NCI-H1048 (cell line): ENCODE measurements at regions not wholly inside any gene's neighbourhood (a gene's known extent, or its start where the extent isn't known, plus 50 kb on each side); places are given as distances from the start of the nearest gene placed in this dataset.
"Not testable (repeated sequence)": the region's sequence is repeated elsewhere in the genome, so short reads cannot be mapped to it uniquely, and the experiment has no call there.

Experiments
- DNase-seq: peaks from one replicate; lab custom pipeline; 2025; lab: John Stamatoyannopoulos, UW

GRCh38 chr2:2797797-2798196, 466.7 kb upstream of the MYT1L start:
- no peak for DNase-seq

- DNase-seq = no peak
Measured at GRCh38 chr2:2796207-2796606, 465.1 kb upstream of the MYT1L start.

GRCh38 chr2:2795438-2796091, 464.5 kb upstream of the MYT1L start:
- DNase-seq = no peak

DNA sequence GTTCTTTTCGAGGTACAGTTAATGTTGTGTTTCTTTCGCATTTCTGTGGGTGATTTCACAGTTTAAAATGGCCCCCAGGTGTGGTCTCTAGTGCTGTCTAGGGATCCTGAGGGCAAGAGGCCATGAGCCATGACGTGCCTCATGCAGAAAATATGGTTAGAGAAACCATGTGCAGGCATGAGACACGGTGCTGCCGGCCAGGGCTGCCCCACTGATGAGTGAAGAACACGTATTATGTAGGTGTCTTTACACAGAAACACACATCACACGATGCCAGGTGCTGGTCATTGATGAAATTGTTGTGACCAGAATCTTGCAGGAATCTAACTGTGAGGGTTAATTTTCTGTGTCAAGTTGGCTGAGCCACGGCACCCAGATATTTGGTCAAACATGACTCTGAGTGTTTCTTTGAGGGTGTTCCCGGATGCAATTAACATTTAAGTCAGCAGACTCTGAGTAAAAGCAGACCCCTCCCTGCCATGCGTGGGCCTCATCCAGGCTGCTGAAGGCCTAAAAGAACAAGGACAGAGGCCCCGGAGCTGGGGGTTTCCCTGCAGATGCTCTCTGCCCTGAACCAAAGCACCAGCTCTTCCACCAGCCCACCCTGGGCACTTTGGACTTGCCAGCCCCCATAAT, 463.0 kb upstream of the MYT1L start:
- DNase-seq = no peak

DNA sequence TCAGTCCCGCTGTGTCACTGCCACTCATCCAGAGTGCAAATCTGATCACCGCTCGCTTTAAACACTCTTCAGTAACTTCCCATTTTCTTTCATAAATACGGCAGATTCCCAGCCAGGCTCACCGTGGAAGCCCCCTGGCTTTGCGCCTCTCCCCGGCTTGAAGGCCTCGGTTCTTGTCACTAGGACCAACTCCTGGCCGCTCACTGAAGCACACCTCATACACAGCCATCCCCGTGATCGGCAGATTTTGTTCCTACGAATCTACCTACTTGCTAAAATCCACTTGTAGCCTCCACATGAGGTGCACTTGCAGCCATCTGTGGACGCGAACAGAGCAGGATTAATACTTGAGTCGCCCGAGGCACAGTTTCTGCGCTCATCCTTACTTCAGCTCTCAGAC, 462.4 kb upstream of the MYT1L start:
- DNase-seq = no peak

- DNase-seq = no peak
Measured at GRCh38 chr2:2791606-2792005, 460.5 kb upstream of the MYT1L start.

DNA sequence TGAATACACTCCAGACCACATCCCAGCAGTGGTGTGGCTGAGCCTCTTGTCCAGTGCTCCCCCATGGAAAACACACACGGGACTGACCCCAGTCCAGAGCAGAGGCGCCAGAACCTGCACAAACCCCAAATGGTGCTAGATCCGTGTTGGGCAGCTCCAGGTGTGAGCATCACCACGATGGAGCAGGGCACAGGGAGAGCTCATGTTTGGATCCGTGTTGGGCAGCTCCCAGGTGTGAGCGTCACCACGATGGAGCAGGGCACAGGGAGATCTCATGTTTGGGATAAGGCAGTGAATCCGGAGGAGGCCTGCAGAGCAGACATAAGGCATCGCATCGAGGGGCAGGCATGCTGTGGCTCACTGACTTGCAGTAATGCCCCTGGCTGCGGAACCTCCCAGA, 460.0 kb upstream of the MYT1L start:
- no peak for DNase-seq

GRCh38 chr2:2788076-2788475, 457.0 kb upstream of the MYT1L start:
- DNase-seq = no peak

DNA sequence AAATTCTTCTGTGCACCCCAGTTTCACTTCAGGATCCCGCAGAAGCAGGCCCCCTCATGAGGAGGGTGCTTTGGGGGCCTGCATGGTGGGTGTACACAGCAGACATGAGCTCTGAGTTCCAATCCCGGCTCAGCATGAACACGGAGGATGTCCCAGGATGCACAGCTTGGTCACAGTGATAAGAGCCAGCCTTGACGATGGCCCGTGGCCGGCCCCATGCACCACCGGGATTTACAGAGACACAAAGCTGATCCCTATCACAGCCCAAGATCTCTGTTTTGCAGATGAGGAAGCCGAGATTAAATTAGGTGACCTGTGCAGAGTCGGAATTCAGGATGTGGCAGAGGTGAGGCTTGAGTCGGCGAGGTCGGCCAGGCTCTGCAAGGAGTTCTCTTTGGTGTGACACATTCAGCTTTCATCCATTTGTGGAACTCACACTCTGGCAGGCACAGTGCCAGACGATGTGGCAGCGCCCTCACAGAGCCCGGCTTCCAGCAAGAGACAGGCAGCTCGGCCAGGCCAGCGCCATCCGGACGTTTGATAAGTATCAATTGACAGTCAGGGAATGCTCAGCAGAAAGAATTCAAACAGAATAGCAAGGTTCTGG, 456.3 kb upstream of the MYT1L start:
- no peak for DNase-seq

GRCh38 chr2:2782007-2782406, 450.9 kb upstream of the MYT1L start:
- DNase-seq = no peak

- DNase-seq = no peak
Measured at GRCh38 chr2:2779727-2780126, 448.7 kb upstream of the MYT1L start.

- no peak for DNase-seq
Measured at GRCh38 chr2:2777876-2778275, 446.8 kb upstream of the MYT1L start.

- DNase-seq = no peak
Measured at GRCh38 chr2:2777213-2777612, 446.1 kb upstream of the MYT1L start.

DNA sequence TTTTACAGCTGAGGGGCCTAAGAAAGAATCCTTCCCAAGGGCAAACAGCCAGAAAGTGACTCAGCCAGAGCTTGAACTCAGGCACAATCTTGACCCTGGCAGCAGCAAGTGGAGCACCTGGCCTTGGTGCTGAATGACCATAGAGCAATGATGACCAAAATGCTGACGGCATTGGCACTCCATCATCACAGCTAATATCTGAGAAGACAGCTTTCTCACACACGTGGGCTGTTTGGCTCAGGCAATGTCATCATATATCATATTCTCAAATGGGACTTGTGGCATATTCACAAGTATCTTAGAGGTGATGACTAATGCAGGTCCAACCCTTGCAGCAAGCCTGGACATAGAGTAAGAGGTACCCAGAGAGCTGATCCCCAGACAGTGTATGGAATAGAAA, 443.9 kb upstream of the MYT1L start:
- no peak for DNase-seq

GRCh38 chr2:2773692-2774091, 442.6 kb upstream of the MYT1L start:
- DNase-seq = no peak

- DNase-seq = not testable (repeated sequence)
Measured at GRCh38 chr2:2773080-2773479, 442.0 kb upstream of the MYT1L start.

DNA sequence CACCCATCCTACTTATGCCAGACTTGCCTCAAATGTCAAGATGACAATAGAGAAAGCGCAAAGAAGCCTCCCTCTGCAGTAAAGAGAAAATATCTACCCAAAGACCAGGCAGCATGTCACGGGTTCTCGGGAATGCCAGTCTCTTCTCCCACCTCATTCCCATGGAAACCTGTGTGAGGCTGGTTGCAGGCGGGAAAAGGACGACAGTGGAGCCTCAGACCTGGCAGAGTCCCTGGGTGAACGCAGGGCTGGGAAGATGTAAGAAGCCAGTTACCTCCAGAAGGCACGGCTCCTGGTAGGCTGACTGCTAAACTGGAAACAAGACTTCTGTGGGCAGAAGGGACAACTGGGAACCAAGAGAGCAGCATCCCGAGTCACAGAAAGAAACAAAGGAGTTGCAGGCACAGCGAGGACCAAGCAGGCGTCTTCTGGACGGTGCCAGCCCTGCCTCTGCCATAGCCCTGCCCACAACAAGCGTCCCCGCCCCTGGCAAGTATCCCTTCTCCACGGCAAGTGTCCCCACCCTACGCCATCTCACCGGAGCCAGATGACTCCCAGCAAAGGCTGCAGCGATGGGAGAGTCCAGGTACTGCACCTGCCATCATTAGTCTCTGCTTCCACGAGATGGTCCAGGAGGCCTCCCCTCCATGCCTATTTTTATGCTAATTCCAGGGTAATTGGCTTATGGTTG, 440.8 kb upstream of the MYT1L start:
- DNase-seq = no peak

DNA sequence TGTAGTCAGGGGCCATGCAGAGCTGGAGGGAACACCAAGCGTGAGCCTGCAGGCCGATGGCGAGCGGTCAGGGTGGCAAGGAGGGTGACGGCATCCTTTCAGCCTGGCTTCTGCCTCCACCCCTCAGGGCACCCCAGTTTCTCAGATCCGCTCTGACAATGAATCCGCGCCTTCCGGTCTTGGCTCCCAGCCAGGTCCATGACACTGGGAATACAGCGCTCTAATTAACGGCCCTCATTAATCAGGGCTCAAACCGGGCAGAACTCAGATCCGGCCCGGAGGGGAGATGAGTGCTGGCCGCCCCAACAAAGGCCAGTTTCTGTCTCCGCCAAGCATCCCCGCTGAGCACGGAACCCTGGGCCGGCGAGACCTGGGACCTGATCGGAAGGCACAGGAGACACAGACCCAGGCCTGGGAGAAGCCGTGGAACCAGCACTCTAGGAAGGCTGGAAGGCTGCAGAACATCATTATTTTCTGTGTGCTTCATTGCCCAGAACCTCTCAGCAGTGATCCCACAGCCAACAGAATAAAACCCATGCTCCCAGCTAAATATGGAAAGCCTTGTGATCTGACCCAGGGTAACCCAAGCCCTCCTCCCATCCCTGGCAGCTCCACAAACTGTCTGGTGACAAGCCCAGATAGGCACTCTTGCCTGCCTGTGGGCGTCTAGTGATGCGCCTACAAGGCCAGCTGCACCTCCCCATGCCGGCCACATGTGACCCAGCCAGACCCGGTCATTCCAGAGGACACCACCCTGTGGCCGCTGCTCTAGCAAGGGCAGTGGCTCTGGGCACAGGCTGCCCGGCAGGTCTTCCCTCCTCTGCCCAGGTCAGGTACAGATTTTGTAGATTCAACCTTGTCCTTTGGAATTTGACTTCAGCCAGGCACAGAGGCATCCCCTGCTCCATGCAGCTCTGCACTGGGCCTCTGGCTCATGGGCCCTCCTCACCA, 438.7 kb upstream of the MYT1L start:
- no peak for DNase-seq

- no peak for DNase-seq
Measured at GRCh38 chr2:2768476-2768875, 437.4 kb upstream of the MYT1L start.

- no peak for DNase-seq
Measured at GRCh38 chr2:2767837-2768236, 436.8 kb upstream of the MYT1L start.

GRCh38 chr2:2765839-2766495, 434.9 kb upstream of the MYT1L start:
- no peak for DNase-seq
